IMR-90 (cell line): ENCODE measurements at regions not wholly inside any gene's neighbourhood (a gene's known extent, or its start where the extent isn't known, plus 50 kb on each side); places are given as distances from the start of the nearest gene placed in this dataset.

Experiments used
- ATAC-seq: fragments of 200-7000 bp; cut with Tn5 transposase; 2 replicates; pipeline ENCODE4 v1.9.1; 2020; ENCODE audit warnings: low read depth, mild to moderate bottlenecking, moderate library complexity
- BruUV-seq: library from RNA; stranded (reverse); fragments of 400-500 nt; replicated peaks from 2 replicates; lab custom pipeline; 2021; lab: Mats Ljungman, UMichigan
- CTCF ChIA-PET: fragments of 300-600 bp; formaldehyde crosslinking; extraction: SDS; loops from one replicate; lab custom pipeline; 2021; ENCODE audit warnings: antibody characterized with exemption; lab: Yijun Ruan, JAX
- POLR2A ChIA-PET: fragments of 300-600 bp; sonication (Branson Sonifier 250); formaldehyde crosslinking; loops from one replicate; lab custom pipeline; 2022; ENCODE audit warnings: antibody characterized with exemption; ENCODE audit not compliant: unreplicated experiment; lab: Charles Lee
- DNase-seq: peaks from one replicate; pipeline ENCODE4 v3.0.0; 2013
- H2AFZ ChIP-seq: replicated peaks from 2 replicates; pipeline ENCODE3; 2013; ENCODE audit warnings: low read length, mild to moderate bottlenecking; ENCODE audit not compliant: poor library complexity
- H2AK5ac ChIP-seq: 2 replicates; pipeline ENCODE4 v1.6.1; 2013; ENCODE audit warnings: low read depth, low read length, inconsistent platforms
- H2AK9ac ChIP-seq: replicated peaks from 2 replicates; pipeline ENCODE3; 2013; ENCODE audit warnings: mild to moderate bottlenecking, low read depth, low read length, moderate library complexity; ENCODE audit not compliant: poor library complexity
- H2BK120ac ChIP-seq: 2 replicates; pipeline ENCODE4 v1.6.1; 2013; ENCODE audit warnings: low read depth, low read length, inconsistent platforms
- H2BK15ac ChIP-seq: 3 replicates; pipeline ENCODE4 v1.6.1; 2013; ENCODE audit warnings: low read depth, low read length, inconsistent platforms
- H2BK20ac ChIP-seq: 2 replicates; pipeline ENCODE4 v1.6.1; 2013; ENCODE audit warnings: low read depth, mild to moderate bottlenecking, inconsistent platforms, low read length, moderate library complexity
- H2BK5ac ChIP-seq: 2 replicates; pipeline ENCODE4 v1.6.1; 2013; ENCODE audit warnings: mild to moderate bottlenecking, low read depth, low read length, inconsistent platforms; ENCODE audit not compliant: poor library complexity, severe bottlenecking
- H3K14ac ChIP-seq: replicated peaks from 2 replicates; pipeline ENCODE4 v1.6.1; 2013; ENCODE audit warnings: low read depth, low read length, inconsistent platforms
- H3K18ac ChIP-seq: 2 replicates; pipeline ENCODE4 v1.6.1; 2013; ENCODE audit warnings: low read depth, low read length, control low read depth
- H3K23ac ChIP-seq: 2 replicates; pipeline ENCODE4 v1.6.1; 2013; ENCODE audit warnings: low read depth, low read length, inconsistent platforms
- H3K27ac ChIP-seq: 2 replicates; pipeline ENCODE4 v1.5.1; 2013; ENCODE audit warnings: mild to moderate bottlenecking, control low read depth, low read length; ENCODE audit not compliant: insufficient read depth
- H3K27me3 ChIP-seq: 2 replicates; pipeline ENCODE4 v1.6.1; 2013; ENCODE audit warnings: low read length; ENCODE audit not compliant: control insufficient read depth, insufficient read depth
- H3K36me3 ChIP-seq: 2 replicates; pipeline ENCODE4 v1.6.1; 2013; ENCODE audit warnings: low read length, mixed read lengths; ENCODE audit not compliant: control insufficient read depth, insufficient read depth
- H3K4ac ChIP-seq: 2 replicates; pipeline ENCODE4 v1.6.1; 2013; ENCODE audit warnings: low read depth, low read length, inconsistent platforms
- H3K4me1 ChIP-seq: 2 replicates; pipeline ENCODE4 v1.6.1; 2013; ENCODE audit warnings: low read length, mixed read lengths; ENCODE audit not compliant: control insufficient read depth, insufficient read depth
- H3K4me2 ChIP-seq: 2 replicates; pipeline ENCODE4 v1.6.1; 2013; ENCODE audit warnings: low read depth, mild to moderate bottlenecking, control low read depth, low read length, moderate library complexity
- H3K4me3 ChIP-seq: 2 replicates; pipeline ENCODE4 v1.5.1; 2013; ENCODE audit warnings: low read depth, mild to moderate bottlenecking, control low read depth, low read length, moderate library complexity; ENCODE audit not compliant: insufficient read depth
- H3K56ac ChIP-seq: 2 replicates; pipeline ENCODE4 v1.6.1; 2013; ENCODE audit warnings: low read length, inconsistent platforms; ENCODE audit not compliant: insufficient read depth; ENCODE audit errors: extremely low read depth
- H3K79me1 ChIP-seq, 2 experiments: 2 replicates each; pipeline ENCODE4 v1.6.1; 2013; ENCODE audit warnings: low read length in 2 of 2, inconsistent platforms in 1 of 2, low read depth in 1 of 2
- H3K9ac ChIP-seq: 2 replicates; pipeline ENCODE4 v1.6.1; 2013; ENCODE audit warnings: low read depth, low read length, control low read depth
- H3K9me1 ChIP-seq: 2 replicates; pipeline ENCODE4 v1.6.1; 2013; ENCODE audit warnings: low read length, inconsistent platforms; ENCODE audit not compliant: insufficient read depth
- H3K9me3 ChIP-seq: 2 replicates; pipeline ENCODE4 v1.6.1; 2013; ENCODE audit warnings: low read length; ENCODE audit not compliant: control insufficient read depth, insufficient read depth
- H4K20me1 ChIP-seq: 2 replicates; pipeline ENCODE4 v1.6.1; 2013; ENCODE audit warnings: low read length, inconsistent platforms; ENCODE audit not compliant: insufficient read depth
- H4K5ac ChIP-seq: 2 replicates; pipeline ENCODE4 v1.6.1; 2013; ENCODE audit warnings: mild to moderate bottlenecking, low read depth, low read length, control low read depth
- H4K8ac ChIP-seq, 2 experiments: 2 replicates each; pipeline ENCODE4 v1.6.1; 2013; ENCODE audit warnings: low read depth in 2 of 2, low read length in 2 of 2, control low read depth in 1 of 2, inconsistent platforms in 1 of 2
- H4K91ac ChIP-seq: 2 replicates; pipeline ENCODE4 v1.6.1; 2013; ENCODE audit warnings: low read depth, low read length, inconsistent platforms; ENCODE audit not compliant: insufficient read depth
- BHLHE40 ChIP-seq: fragments of 150-350 bp; IDR thresholded peaks from 2 replicates; pipeline ENCODE4 v1.6.1; 2016; ENCODE audit warnings: mild to moderate bottlenecking, low read depth, low read length
- CEBPB ChIP-seq: IDR thresholded peaks from 2 replicates; pipeline ENCODE4 v1.6.1; 2012; ENCODE audit warnings: low read depth, low read length, improper control_type of control experiment
- CHD1 ChIP-seq: IDR thresholded peaks from 2 replicates; pipeline ENCODE4 v1.6.1; 2012; ENCODE audit warnings: low read depth, low read length, improper control_type of control experiment
- FOS ChIP-seq: fragments of 150-350 bp; IDR thresholded peaks from 2 replicates; pipeline ENCODE4 v1.6.1; 2016; ENCODE audit warnings: low read depth, low read length
- MAZ ChIP-seq: IDR thresholded peaks from 2 replicates; pipeline ENCODE4 v1.6.1; 2012; ENCODE audit warnings: low read depth, mild to moderate bottlenecking, low read length, improper control_type of control experiment, moderate library complexity, borderline replicate concordance
- MXI1 ChIP-seq: IDR thresholded peaks from 2 replicates; pipeline ENCODE4 v1.6.1; 2012; ENCODE audit warnings: low read depth, mild to moderate bottlenecking, low read length, moderate library complexity, borderline replicate concordance
- NFE2L2 ChIP-seq: fragments of 150-350 bp; IDR thresholded peaks from 2 replicates; pipeline ENCODE4 v1.6.1; 2016; ENCODE audit warnings: low read depth, mild to moderate bottlenecking, low read length
- RCOR1 ChIP-seq: IDR thresholded peaks from 2 replicates; pipeline ENCODE4 v1.6.1; 2012; ENCODE audit warnings: mild to moderate bottlenecking, low read length, improper control_type of control experiment; ENCODE audit not compliant: insufficient replicate concordance
- RFX5 ChIP-seq: IDR thresholded peaks from 2 replicates; pipeline ENCODE4 v1.8.0; 2012; ENCODE audit warnings: low read depth, mild to moderate bottlenecking, low read length, moderate library complexity
- WGBS, 2 experiments: methylation state at CpG; one replicate each; pipeline versions ENCODE4 v1.1.5 to v1.1.7; 2013; ENCODE audit warnings: missing lambda C conversion rate in 2 of 2; ENCODE audit not compliant: insufficient read length in 1 of 2; ENCODE audit errors: extremely low coverage in 2 of 2; 5-methylcytosine and 5-hydroxymethylcytosine counted together
- dilution Hi-C: fragments of 300-500 bp; cut with HindIII; formaldehyde crosslinking; loops from one replicate; pipeline ENCODE4 v1.14.3; 2018; ENCODE audit warnings: low sequenced_read_pairs; ENCODE audit not compliant: unreplicated experiment
- in situ Hi-C: fragments of 300-500 bp; cut with MboI; formaldehyde crosslinking; loops from 3 replicates; pipeline ENCODE4 v1.14.3; 2019; ENCODE audit warnings: low sequenced_read_pairs, inconsistent platforms, mixed read lengths
- intact Hi-C: fragments of 100-400 bp; cut with micrococcal nuclease; formaldehyde crosslinking; loops from 2 replicates; pipeline ENCODE4 v1.10.0; 2022
- TF ChIP-seq, protein P1 (sequence below): conservative IDR thresholded peaks from 2 replicates; pipeline ENCODE4 v1.5.1; 2012; ENCODE audit warnings: mild to moderate bottlenecking, low read depth, low read length, improper control_type of control experiment
- TF ChIP-seq, protein P2 (sequence below): fragments of 150-350 bp; IDR thresholded peaks from 2 replicates; pipeline ENCODE4 v1.6.1; 2017; ENCODE audit warnings: mild to moderate bottlenecking, antibody characterized with exemption, low read length, low read depth

DNA sequence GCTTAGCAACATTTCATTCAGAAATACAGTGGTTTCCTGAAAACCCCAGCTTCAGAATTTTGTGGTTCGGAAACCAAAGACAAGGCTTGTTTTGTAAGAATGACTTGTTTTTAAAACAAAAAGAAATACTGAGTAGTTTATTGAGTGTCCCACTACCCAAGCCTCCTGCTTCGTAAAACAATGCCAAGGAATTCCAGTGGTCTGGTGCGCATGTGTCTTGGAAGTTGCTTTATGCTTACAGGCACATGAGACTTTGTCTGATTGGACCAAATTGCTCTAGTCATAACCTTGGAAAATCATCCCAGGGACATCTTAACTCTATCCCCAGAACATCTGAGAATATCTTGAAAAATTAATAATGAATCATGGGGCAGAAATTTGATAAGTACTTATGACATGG is 77.1 kb upstream of the FST start (continued):
- TF ChIP-seq, protein P1, sequence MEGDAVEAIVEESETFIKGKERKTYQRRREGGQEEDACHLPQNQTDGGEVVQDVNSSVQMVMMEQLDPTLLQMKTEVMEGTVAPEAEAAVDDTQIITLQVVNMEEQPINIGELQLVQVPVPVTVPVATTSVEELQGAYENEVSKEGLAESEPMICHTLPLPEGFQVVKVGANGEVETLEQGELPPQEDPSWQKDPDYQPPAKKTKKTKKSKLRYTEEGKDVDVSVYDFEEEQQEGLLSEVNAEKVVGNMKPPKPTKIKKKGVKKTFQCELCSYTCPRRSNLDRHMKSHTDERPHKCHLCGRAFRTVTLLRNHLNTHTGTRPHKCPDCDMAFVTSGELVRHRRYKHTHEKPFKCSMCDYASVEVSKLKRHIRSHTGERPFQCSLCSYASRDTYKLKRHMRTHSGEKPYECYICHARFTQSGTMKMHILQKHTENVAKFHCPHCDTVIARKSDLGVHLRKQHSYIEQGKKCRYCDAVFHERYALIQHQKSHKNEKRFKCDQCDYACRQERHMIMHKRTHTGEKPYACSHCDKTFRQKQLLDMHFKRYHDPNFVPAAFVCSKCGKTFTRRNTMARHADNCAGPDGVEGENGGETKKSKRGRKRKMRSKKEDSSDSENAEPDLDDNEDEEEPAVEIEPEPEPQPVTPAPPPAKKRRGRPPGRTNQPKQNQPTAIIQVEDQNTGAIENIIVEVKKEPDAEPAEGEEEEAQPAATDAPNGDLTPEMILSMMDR, result no peak
- TF ChIP-seq FOS, result no peak

DNA sequence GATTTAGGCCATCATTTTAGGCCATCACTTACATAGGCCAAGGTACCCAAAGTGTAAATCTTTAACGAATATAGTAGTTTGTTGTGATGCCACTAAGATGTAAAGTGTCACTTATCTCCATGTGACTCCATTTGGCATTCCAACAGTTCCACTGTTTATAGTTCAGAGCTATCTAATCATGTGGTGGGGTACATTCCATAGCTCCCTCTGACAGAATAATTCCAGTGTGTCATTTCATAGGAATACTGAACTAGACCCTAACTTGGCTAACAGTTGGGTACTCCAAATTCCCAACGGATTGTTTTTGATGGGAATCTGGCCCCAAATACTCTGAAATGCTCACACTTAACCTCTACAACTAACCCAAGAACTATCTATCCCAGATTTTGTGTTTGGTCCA is 76.7 kb upstream of the FST start:
- Histone ChIP-seq H2BK5ac (peak overlapping the region; percentile 100), H2AK9ac (no peak overlapping the region), H3K56ac (peak overlapping the region; percentile 96), H2BK20ac (peak overlapping the region; percentile 94), H3K14ac (peak overlapping the region; percentile 92), H3K9me1 (0 out of 2 replicates have a peak, but pooled peaks cover 2% of the 10 kb centered on the region), H3K4ac (peak overlapping the region; percentile 94), H3K4me1 (peaks cover 22% of the 10 kb centered on the region), H3K9ac (peak overlapping the region; percentile 71; the same call in 1 of the 2 replicates), H2BK120ac (peak overlapping the region; percentile 96), H2AFZ (no peak overlapping the region), H2BK15ac (peak overlapping the region; percentile 73; the same call in 2 of the 3 replicates), H3K9me3 (peaks cover 2% of the 10 kb centered on the region; the same call in 1 of the 2 replicates), H3K23ac (peak overlapping the region; percentile 66; the same call in 1 of the 2 replicates), H3K27me3 (no peaks in the 10 kb centered on the region), H3K79me1 (0 out of 4 replicates have a peak, but pooled peaks cover 4 to 6% of the 10 kb centered on the region in 2 experiments), H3K4me3 (no peak overlapping the region), H4K91ac (peak overlapping the region; percentile 95), H2AK5ac (peak overlapping the region; percentile 93; the same call in 1 of the 2 replicates), H4K20me1 (no peaks in the 10 kb centered on the region), H3K36me3 (no peaks in the 10 kb centered on the region), H4K5ac (peak overlapping the region; percentile 96; the same call in 1 of the 2 replicates), H3K4me2 (no peak overlapping the region; the same call in 1 of the 2 replicates), H3K18ac (peak overlapping the region; percentile 99), H3K27ac (peak overlapping the region; percentile 91), H4K8ac (peak overlapping the region; percentile 87 to 89)
- WGBS, 2 experiments, result no CpG with 5 or more reads among the region's 2 CpGs
- ATAC-seq, result peak; percentile 44
- intact Hi-C loops, result no loop called here
- ChIA-PET CTCF (no interaction called here), POLR2A (interaction anchor here (0.6 to 0.7 kb wide), 3 partner anchors 18 to 154 kb away, joined by 3 to 15 read pairs (median 4); no protein-coding TSS in a partner anchor)
- no TSS peak for BruUV-seq
- DNase-seq, result peak; percentile 79
- in situ Hi-C loops, result no loop called here
- dilution Hi-C loops, result no loop called here
- TF ChIP-seq CEBPB, result no peak
- TF ChIP-seq, protein P1, result no peak
- TF ChIP-seq, protein P2, sequence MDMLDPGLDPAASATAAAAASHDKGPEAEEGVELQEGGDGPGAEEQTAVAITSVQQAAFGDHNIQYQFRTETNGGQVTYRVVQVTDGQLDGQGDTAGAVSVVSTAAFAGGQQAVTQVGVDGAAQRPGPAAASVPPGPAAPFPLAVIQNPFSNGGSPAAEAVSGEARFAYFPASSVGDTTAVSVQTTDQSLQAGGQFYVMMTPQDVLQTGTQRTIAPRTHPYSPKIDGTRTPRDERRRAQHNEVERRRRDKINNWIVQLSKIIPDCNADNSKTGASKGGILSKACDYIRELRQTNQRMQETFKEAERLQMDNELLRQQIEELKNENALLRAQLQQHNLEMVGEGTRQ, result peak; percentile 74
- no peak for TF ChIP-seq FOS
- TF ChIP-seq RFX5, result no peak; the same call in 1 of the 2 replicates
- TF ChIP-seq CHD1, result no peak
- 0 out of 2 replicates have a peak, but pooled peaks have one; percentile 19 for TF ChIP-seq BHLHE40
- TF ChIP-seq RCOR1, result no peak
- no peak for TF ChIP-seq NFE2L2
- no peak for TF ChIP-seq MAZ
- TF ChIP-seq MXI1, result no peak
